ENCODE measurements at regions not wholly inside any gene's neighbourhood (a gene's known extent, or its start where the extent isn't known, plus 50 kb on each side); places are given as distances from the start of the nearest gene placed in this dataset.

- Mint-ChIP-seq H3K36me3 (ENCODE audit: low read depth) (no peaks in the 10 kb centered on the region), H3K9me3 (ENCODE audit: low read depth) (no peaks in the 10 kb centered on the region)
Observed at GRCh38 chr2:34037157-34037556, 438.1 kb upstream of the FAM98A start.

GRCh38 chr2:34031097-34031496 lies 432.0 kb upstream of the FAM98A start:
- no peaks in the 10 kb centered on the region for H3K27me3 Mint-ChIP-seq (ENCODE audit: low read depth)
- no peak overlapping the region for H3K27ac Mint-ChIP-seq (ENCODE audit: unreplicated experiment)
- H3K4me3 Mint-ChIP-seq (ENCODE audit: unreplicated experiment), result no peak overlapping the region
- no peak for TF ChIP-seq CTCF (IDR thresholded peaks at IDR 0.05)
- no peaks in the 10 kb centered on the region for H3K9me3 Mint-ChIP-seq (ENCODE audit: low read depth)
- H3K36me3 Mint-ChIP-seq (ENCODE audit: low read depth), result no peaks in the 10 kb centered on the region
- DNase-seq (ENCODE audit: low spot score), result no peak
- peaks cover 11% of the 10 kb centered on the region for H3K4me1 Mint-ChIP-seq (ENCODE audit: low read depth)

More at GRCh38 chr2:34037157-34037556, 438.1 kb upstream of the FAM98A start:
- H3K4me1 Mint-ChIP-seq (ENCODE audit: low read depth), result no peaks in the 10 kb centered on the region
- H3K4me3 Mint-ChIP-seq (ENCODE audit: unreplicated experiment), result no peak overlapping the region
- DNase-seq (ENCODE audit: low spot score), result no peak
- peaks cover 4% of the 10 kb centered on the region for H3K27me3 Mint-ChIP-seq (ENCODE audit: low read depth)
- no peak overlapping the region for H3K27ac Mint-ChIP-seq (ENCODE audit: unreplicated experiment)
- no peak for TF ChIP-seq CTCF (IDR thresholded peaks at IDR 0.05)

GRCh38 chr2:34030273-34030672 lies 431.2 kb upstream of the FAM98A start:
- no peaks in the 10 kb centered on the region for H3K36me3 Mint-ChIP-seq (ENCODE audit: low read depth)
- DNase-seq (ENCODE audit: low spot score), result no peak
- no peak for TF ChIP-seq CTCF (IDR thresholded peaks at IDR 0.05)
- H3K27me3 Mint-ChIP-seq (ENCODE audit: low read depth), result no peaks in the 10 kb centered on the region
- H3K4me1 Mint-ChIP-seq (ENCODE audit: low read depth), result peaks cover 11% of the 10 kb centered on the region
- no peak overlapping the region for H3K27ac Mint-ChIP-seq (ENCODE audit: unreplicated experiment)
- H3K4me3 Mint-ChIP-seq (ENCODE audit: unreplicated experiment), result no peak overlapping the region
- H3K9me3 Mint-ChIP-seq (ENCODE audit: low read depth), result no peaks in the 10 kb centered on the region

- H3K4me1 Mint-ChIP-seq (ENCODE audit: low read depth), result peaks cover 11% of the 10 kb centered on the region
- no peaks in the 10 kb centered on the region for H3K9me3 Mint-ChIP-seq (ENCODE audit: low read depth)
- no peak overlapping the region for H3K4me3 Mint-ChIP-seq (ENCODE audit: unreplicated experiment)
- H3K27ac Mint-ChIP-seq (ENCODE audit: unreplicated experiment), result no peak overlapping the region
- no peak for TF ChIP-seq CTCF (IDR thresholded peaks at IDR 0.05)
- H3K27me3 Mint-ChIP-seq (ENCODE audit: low read depth), result no peaks in the 10 kb centered on the region
- no peaks in the 10 kb centered on the region for H3K36me3 Mint-ChIP-seq (ENCODE audit: low read depth)
- DNase-seq (ENCODE audit: low spot score), result no peak
Observed at GRCh38 chr2:34029073-34029472, 430.0 kb upstream of the FAM98A start.

GRCh38 chr2:34025196-34025595 lies 426.1 kb upstream of the FAM98A start:
- no peak for DNase-seq (ENCODE audit: low spot score)
- Mint-ChIP-seq H3K27ac (ENCODE audit: unreplicated experiment) (no peak overlapping the region), H3K36me3 (ENCODE audit: low read depth) (peaks cover 2% of the 10 kb centered on the region), H3K4me3 (ENCODE audit: unreplicated experiment) (no peak overlapping the region), H3K4me1 (ENCODE audit: low read depth) (no peaks in the 10 kb centered on the region), H3K27me3 (ENCODE audit: low read depth) (peaks cover 5% of the 10 kb centered on the region), H3K9me3 (ENCODE audit: low read depth) (no peaks in the 10 kb centered on the region)
- TF ChIP-seq CTCF (IDR thresholded peaks at IDR 0.05), result no peak
